Fibroblast of the aortic adventitia (primary cell): ENCODE measurements at regions not wholly inside any gene's neighbourhood (a gene's known extent, or its start where the extent isn't known, plus 50 kb on each side); places are given as distances from the start of the nearest gene placed in this dataset.
A peak's percentile ranks its signal among the peaks of the same experiment; 100 is the strongest.

Experiments
- DNase-seq: peaks from one replicate; pipeline ENCODE4 v3.0.0-alpha.2; 2010; ENCODE audit warnings: low read depth
- H3K4me3 ChIP-seq: 2 replicates; pipeline ENCODE4 v1.5.1; 2011; ENCODE audit warnings: low read depth, mild to moderate bottlenecking, control low read depth, low read length, moderate library complexity
- CTCF ChIP-seq: IDR thresholded peaks from 2 replicates; pipeline ENCODE4 v1.5.1; 2011; ENCODE audit warnings: mild to moderate bottlenecking, low read length, control low read depth, inconsistent platforms; ENCODE audit not compliant: insufficient read depth

GRCh38 chr10:124298891-124299290 lies 119.8 kb downstream of the OAT start:
- no peak for DNase-seq
- no peak overlapping the region for H3K4me3 ChIP-seq
- TF ChIP-seq CTCF = no peak

DNA sequence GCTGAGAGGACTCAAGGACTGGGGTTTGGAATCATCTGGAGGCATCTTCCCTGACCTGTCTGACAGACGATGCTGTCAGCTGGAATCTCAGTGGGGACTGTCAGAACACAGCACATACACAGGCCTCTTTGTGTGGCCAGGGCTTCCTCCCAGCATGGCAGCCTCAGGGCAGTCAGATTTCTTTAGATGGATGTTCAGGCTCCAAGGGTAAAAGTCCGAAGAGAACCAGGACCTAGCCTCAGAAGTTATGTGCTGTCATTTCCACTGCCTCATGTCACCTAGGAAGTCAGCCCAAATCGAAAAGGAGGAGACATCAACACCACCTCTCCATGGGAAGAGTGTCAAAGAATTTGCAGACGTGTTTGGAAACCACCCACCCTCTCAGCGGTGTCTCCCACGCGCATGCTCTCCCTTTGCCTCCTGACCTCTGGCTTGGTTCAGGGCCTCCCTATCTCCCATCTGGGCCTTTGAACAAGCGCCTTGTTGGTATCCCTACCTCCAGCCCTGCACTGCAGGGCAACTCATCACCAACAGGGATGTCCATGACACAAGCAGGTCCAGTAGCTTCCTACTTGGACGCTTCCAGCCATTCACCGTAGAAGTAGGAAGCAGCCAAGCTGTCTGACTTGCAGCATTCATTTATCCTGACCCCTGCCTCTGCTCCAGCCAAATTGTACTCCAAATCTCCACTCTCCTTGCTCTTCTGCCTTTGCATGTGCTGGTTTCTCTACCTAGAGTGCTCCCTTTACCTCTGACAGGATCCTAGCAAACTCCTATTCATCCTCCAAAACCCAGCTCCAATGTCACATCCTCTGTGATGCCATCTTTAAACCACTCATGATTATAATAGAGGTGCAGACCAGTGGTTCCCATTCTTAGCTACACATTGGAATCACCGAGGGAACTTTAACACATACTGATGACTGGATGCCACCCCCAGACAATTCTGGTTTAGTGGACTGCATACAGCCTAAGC lies 121.6 kb downstream of the OAT start:
- no peak for DNase-seq
- no peak for TF ChIP-seq CTCF
- no peak overlapping the region for H3K4me3 ChIP-seq

DNA sequence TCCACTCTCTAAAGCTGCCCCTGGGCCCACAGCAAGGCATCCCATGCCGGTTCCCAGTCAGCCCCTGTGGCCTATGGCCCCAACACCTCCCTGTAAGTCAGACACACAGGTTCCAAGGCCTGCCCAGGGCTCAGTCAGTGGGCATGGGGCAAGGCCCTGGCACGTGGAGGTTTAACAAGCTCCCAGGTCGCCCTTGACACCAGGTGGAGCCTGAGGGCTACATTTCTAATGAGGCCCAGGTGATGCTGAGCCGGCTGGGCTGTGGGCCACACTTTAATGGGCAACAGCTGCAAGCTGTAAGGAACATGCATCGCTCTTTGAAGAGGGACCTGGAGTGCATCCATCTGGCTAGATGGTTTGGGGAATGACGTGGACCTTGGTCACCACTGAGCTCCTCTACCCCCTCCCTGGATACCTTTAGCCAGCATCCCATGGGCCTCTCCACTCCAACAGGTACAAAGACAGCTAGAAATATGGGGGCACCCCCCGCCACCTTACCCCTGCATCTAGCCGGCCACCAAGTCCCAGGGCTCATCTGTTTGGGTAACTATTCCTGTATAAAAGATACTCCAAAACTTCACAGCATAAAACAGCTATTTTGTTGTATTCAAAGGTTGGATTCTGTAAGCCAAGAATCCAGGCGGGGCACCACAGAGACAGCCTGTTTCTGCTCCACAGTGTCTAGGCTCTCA lies 122.5 kb downstream of the OAT start:
- no peak for TF ChIP-seq CTCF
- DNase-seq = peak; percentile 40
- no peak overlapping the region for H3K4me3 ChIP-seq

DNA sequence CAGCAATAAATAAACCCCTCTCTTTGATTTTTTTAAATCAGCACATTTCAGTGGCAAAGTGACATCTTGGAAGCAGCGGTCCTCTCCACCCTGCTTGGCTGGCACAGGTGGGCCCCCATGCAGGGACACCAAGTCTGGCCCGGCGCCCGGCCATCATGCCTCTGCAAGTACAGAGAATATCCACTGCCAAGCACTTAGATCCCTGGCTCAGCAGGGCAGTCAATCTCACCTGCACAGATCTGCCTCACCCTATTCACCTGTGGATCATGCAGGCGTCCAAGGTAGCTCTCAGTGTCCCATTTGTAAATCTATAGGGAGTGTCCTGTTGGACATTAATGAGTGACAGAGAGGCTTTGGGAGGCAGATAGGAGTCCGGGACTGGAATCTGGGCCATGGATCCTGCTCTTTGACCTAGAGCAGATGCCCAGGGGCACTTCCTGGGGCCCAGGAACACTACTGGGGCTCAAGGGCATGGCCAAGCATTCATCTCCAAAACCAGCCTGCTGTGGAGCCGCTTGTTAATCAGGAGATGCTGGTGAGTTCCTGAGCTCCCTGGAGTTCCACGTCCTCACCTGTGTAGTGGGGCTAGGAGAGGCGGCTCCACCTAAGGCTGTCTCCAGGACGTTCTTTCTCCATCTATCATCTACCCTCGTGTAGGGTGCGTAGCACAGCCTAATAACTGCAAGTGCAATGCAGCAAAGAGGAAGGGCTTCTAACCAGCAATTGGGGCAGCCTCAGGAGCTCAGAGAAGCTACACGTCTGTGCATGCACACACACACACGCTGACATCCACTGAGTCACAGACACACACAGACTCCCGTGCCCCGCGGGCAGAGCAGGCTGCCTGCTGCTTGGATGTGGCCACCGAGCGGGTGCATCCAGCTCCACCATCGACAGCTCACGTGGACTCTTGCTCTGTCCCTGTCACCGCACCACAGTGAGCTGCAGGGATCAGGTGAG lies 123.6 kb downstream of the OAT start:
- DNase-seq = no peak
- H3K4me3 ChIP-seq = no peak overlapping the region
- no peak for TF ChIP-seq CTCF

GRCh38 chr10:124293616-124294449 lies 124.9 kb downstream of the OAT start:
- no peak for DNase-seq

More at GRCh38 chr10:124293616-124294449, 124.9 kb downstream of the OAT start:
- no peak overlapping the region for H3K4me3 ChIP-seq
- no peak for TF ChIP-seq CTCF
